ENCODE measurements at regions not wholly inside any gene's neighbourhood (a gene's known extent, or its start where the extent isn't known, plus 50 kb on each side); places are given as distances from the start of the nearest gene placed in this dataset.

- CTCF ChIA-PET, result no interaction called here
Observed at GRCh38 chr1:219277304-219278105, 103.8 kb downstream of the LYPLAL1 start.

GRCh38 chr1:219276049-219276738 lies 102.5 kb downstream of the LYPLAL1 start:
- no peaks in the 10 kb centered on the region for H3K4me1 Mint-ChIP-seq
- H3K27ac Mint-ChIP-seq, result no peak overlapping the region
- POLR2A ChIA-PET, result no interaction called here
- no peaks in the 10 kb centered on the region for H3K36me3 Mint-ChIP-seq
- H3K9me3 Mint-ChIP-seq, result no peaks in the 10 kb centered on the region
- H3K4me3 Mint-ChIP-seq, result no peak overlapping the region
- no peak for DNase-seq (ENCODE audit: low spot score)
- H3K27me3 Mint-ChIP-seq (ENCODE audit: low read depth), result no peaks in the 10 kb centered on the region
- ATAC-seq, result no peak
- CTCF ChIA-PET, result no interaction called here
- no peak for TF ChIP-seq ZNF423 (CRISPR knock-in tag; IDR thresholded peaks at IDR 0.05)
- TF ChIP-seq FOXK1 (CRISPR knock-in tag; IDR thresholded peaks at IDR 0.05), result no peak
- TF ChIP-seq ZMAT4 (CRISPR knock-in tag; IDR thresholded peaks at IDR 0.05), result no peak
- TF ChIP-seq FOXP1 (CRISPR knock-in tag; IDR thresholded peaks at IDR 0.05; ENCODE audit: borderline replicate concordance), result no peak
- no peak for TF ChIP-seq TCF7 (CRISPR knock-in tag; IDR thresholded peaks at IDR 0.05; ENCODE audit: low read depth)
- TF ChIP-seq ZNF317 (CRISPR knock-in tag; IDR thresholded peaks at IDR 0.05; ENCODE audit: borderline replicate concordance, low read depth), result no peak
- TF ChIP-seq HMGXB4 (CRISPR knock-in tag; IDR thresholded peaks at IDR 0.05), result no peak

More at GRCh38 chr1:219277304-219278105, 103.8 kb downstream of the LYPLAL1 start:
- Mint-ChIP-seq H3K9me3 (no peaks in the 10 kb centered on the region), H3K36me3 (no peaks in the 10 kb centered on the region), H3K4me1 (no peaks in the 10 kb centered on the region), H3K4me3 (no peak overlapping the region), H3K27me3 (ENCODE audit: low read depth) (no peaks in the 10 kb centered on the region), H3K27ac (no peak overlapping the region)
- TF ChIP-seq EMX1 (CRISPR knock-in tag; IDR thresholded peaks at IDR 0.05) (no peak), GABPB1 (CRISPR knock-in tag; IDR thresholded peaks at IDR 0.05) (no peak), MXD4 (CRISPR knock-in tag; IDR thresholded peaks at IDR 0.05; ENCODE audit: borderline replicate concordance) (no peak), USF2 (CRISPR knock-in tag; IDR thresholded peaks at IDR 0.05) (no peak), ZNF121 (CRISPR knock-in tag; IDR thresholded peaks at IDR 0.05) (no peak), PRRX2 (CRISPR knock-in tag; IDR thresholded peaks at IDR 0.05) (no peak), PRDM15 (CRISPR knock-in tag; IDR thresholded peaks at IDR 0.05) (no peak), SOX15 (CRISPR knock-in tag; IDR thresholded peaks at IDR 0.05) (no peak)
- DNase-seq (ENCODE audit: low spot score), result no peak
- no peak for ATAC-seq
- POLR2A ChIA-PET, result no interaction called here
